K562 (cell line): ENCODE measurements at regions not wholly inside any gene's neighbourhood (a gene's known extent, or its start where the extent isn't known, plus 50 kb on each side); places are given as distances from the start of the nearest gene placed in this dataset.

ENCODE experiments used
- ATAC-seq: fragments of 200-7000 bp; cut with Tn5 transposase; 3 replicates; pipeline ENCODE4 v1.9.1; 2020; ENCODE audit warnings: moderate library complexity
- BruUV-seq: library from RNA; stranded (reverse); fragments of 400-500 nt; replicated peaks from 2 replicates; lab custom pipeline; 2021; lab: Mats Ljungman, UMichigan
- CTCF ChIA-PET: fragments of 300-600 bp; formaldehyde crosslinking; extraction: SDS; loops from one replicate; lab custom pipeline; 2021; ENCODE audit warnings: low intra/inter-chr PET ratio; lab: Yijun Ruan, JAX
- POLR2A ChIA-PET: fragments of 300-600, 350-650 bp; sonication (Branson Sonifier 250); formaldehyde crosslinking; extraction: SDS; loops from one replicate; lab custom pipeline; 2021; ENCODE audit warnings: antibody characterized with exemption, inconsistent platforms; lab: Yijun Ruan, JAX
- DNase-seq, 4 experiments: peaks; one replicate each; pipeline versions ENCODE4 v3.0.0 to v3.0.0-alpha.2; 2011 to 2018; ENCODE audit warnings: low spot score in 3 of 4, mixed read lengths in 3 of 4; ENCODE audit errors: extremely low read depth in 1 of 4
- FAIRE-seq: peaks from 2 replicates; lab custom pipeline; 2011; peaks lifted over from hg19 to GRCh38; lab: Jason Lieb, UNC
- H2AFZ ChIP-seq: 2 replicates; pipeline ENCODE4 v1.6.0; 2011; ENCODE audit warnings: low read depth, low read length, control low read depth, inconsistent platforms
- H3K27ac ChIP-seq: fragments of 200-600 bp; 3 replicates; pipeline ENCODE4 v1.8.0; 2011; ENCODE audit warnings: low read depth, mild to moderate bottlenecking, control low read depth, inconsistent platforms, low read length, moderate library complexity, mixed read lengths; ENCODE audit errors: extremely low read depth
- H3K27me3 ChIP-seq, 2 experiments: fragments of 300-600 bp in 1 of 2; 2 replicates in 1 of 2; 3 replicates in 1 of 2; pipeline versions ENCODE4 v1.6.0 to v1.8.0; 2011; ENCODE audit warnings: inconsistent platforms in 2 of 2, low read length in 2 of 2, mild to moderate bottlenecking in 1 of 2, mixed read lengths in 1 of 2, moderate library complexity in 1 of 2; ENCODE audit not compliant: control insufficient read depth in 2 of 2, insufficient read depth in 2 of 2
- H3K36me3 ChIP-seq: fragments of 300-600 bp; 3 replicates; pipeline ENCODE4 v1.8.0; 2011; ENCODE audit warnings: mild to moderate bottlenecking, low read length, inconsistent platforms; ENCODE audit not compliant: control insufficient read depth, insufficient read depth
- H3K4me1 ChIP-seq, 2 experiments: fragments of 200-600 bp in 1 of 2; replicated peaks in 1 of 2; 2 replicates in 1 of 2; 3 replicates in 1 of 2; pipeline versions ENCODE4 v1.5.1 to v1.8.0; 2011; ENCODE audit warnings: inconsistent platforms in 2 of 2, low read length in 2 of 2, mild to moderate bottlenecking in 1 of 2, mixed read lengths in 1 of 2, moderate library complexity in 1 of 2; ENCODE audit not compliant: control insufficient read depth in 2 of 2, insufficient read depth in 2 of 2
- H3K4me2 ChIP-seq: 2 replicates; pipeline ENCODE4 v1.6.1; 2011; ENCODE audit warnings: low read length, control low read depth, inconsistent platforms, mixed read lengths; ENCODE audit not compliant: insufficient read depth
- H3K4me3 ChIP-seq: fragments of 200-600 bp; sonication (generic), shearing (Covaris generic); 2 replicates; pipeline ENCODE4 v1.5.1; 2016; ENCODE audit warnings: control low read depth, inconsistent platforms
- H3K79me2 ChIP-seq: fragments of 200-600 bp; 3 replicates; pipeline ENCODE4 v1.8.0; 2011; ENCODE audit warnings: low read length, inconsistent platforms; ENCODE audit not compliant: control insufficient read depth, insufficient read depth
- H3K9ac ChIP-seq, 2 experiments: 2 replicates each; pipeline versions ENCODE4 v1.6.0 to v1.6.1; 2011; ENCODE audit warnings: low read depth in 2 of 2, low read length in 2 of 2, control low read depth in 1 of 2, inconsistent platforms in 1 of 2, mild to moderate bottlenecking in 1 of 2, mixed read lengths in 1 of 2; ENCODE audit not compliant: insufficient read depth in 1 of 2
- H3K9me1 ChIP-seq: one replicate; pipeline ENCODE4 v1.6.0; 2011; ENCODE audit warnings: inconsistent platforms, mild to moderate bottlenecking, low read length, moderate library complexity; ENCODE audit not compliant: control insufficient read depth, insufficient read depth
- H3K9me3 ChIP-seq: replicated peaks from 2 replicates; pipeline ENCODE4 v1.5.1; 2011; ENCODE audit warnings: low read depth, low read length, inconsistent platforms; ENCODE audit not compliant: control insufficient read depth, insufficient read depth
- H4K20me1 ChIP-seq: replicated peaks from 2 replicates; pipeline ENCODE4 v1.6.1; 2011; ENCODE audit warnings: low read length, inconsistent platforms, mixed read lengths; ENCODE audit not compliant: control insufficient read depth, insufficient read depth
- ADNP ChIP-seq: fragments of 200-800 bp; sonication (Bioruptor generic); IDR thresholded peaks from 2 replicates; pipeline ENCODE4 v1.6.1; 2016; ENCODE audit warnings: missing genetic modification characterization, missing compliant biosample characterization
- CLOCK ChIP-seq: fragments of 250-450 bp; sonication (Bioruptor Pico); IDR thresholded peaks from 2 replicates; pipeline ENCODE4 v1.4.0; 2020; ENCODE audit warnings: mild to moderate bottlenecking, moderate library complexity, borderline replicate concordance
- WGBS: fragments of 100-300 bp; shearing (Covaris generic); methylation state at CpG from one replicate; pipeline ENCODE4 v1.1.6; 2016; ENCODE audit warnings: low coverage, mixed read lengths; ENCODE audit not compliant: insufficient coverage; ENCODE audit errors: missing lambda C conversion rate; 5-methylcytosine and 5-hydroxymethylcytosine counted together
- in situ Hi-C: fragments of 300-500 bp; cut with MboI; formaldehyde crosslinking; loops from 4 replicates; pipeline ENCODE4 v1.15.0; 2018; ENCODE audit warnings: inconsistent platforms, mixed read lengths
- intact Hi-C: fragments of 100-400 bp; cut with micrococcal nuclease; formaldehyde crosslinking; loops from 2 replicates; pipeline ENCODE4 v1.14.2; 2022
- TF ChIP-seq, protein P1 (sequence below), 3 experiments: fragments of 200-800 bp in 1 of 3; fragments of 250-450 bp in 1 of 3; fragments of 450-650 bp in 1 of 3; sonication (Bioruptor Pico) in 1 of 3; sonication (Bioruptor generic) in 1 of 3; formaldehyde crosslinking in 1 of 3; IDR thresholded peaks; 2 replicates each; pipeline versions ENCODE4 v1.6.1 to v1.8.0; 2016 to 2022; ENCODE audit warnings: mild to moderate bottlenecking in 2 of 3, missing genetic modification characterization in 2 of 3, missing compliant biosample characterization in 1 of 3, moderate library complexity in 1 of 3

DNA sequence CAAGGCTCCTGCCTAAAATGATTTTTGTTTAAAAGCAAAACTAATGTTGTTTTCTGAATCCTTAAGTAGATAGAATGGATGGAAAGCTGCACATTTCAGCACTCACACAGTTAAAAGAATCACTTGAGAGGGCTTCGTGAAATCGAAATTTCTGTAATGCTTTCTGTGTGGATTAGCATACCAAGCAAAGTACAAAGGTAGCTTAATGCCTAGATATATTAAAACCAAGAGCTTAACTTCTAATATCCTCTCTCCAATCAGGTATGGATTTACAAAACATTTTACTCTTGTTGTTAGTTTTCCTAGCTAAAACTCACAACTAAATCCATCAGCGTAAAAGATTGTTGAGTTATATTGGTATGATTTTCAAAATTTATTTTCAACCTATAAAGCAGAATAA lies 378.8 kb upstream of the PRMT6 start:
- intact Hi-C loops: no loop called here
- Histone ChIP-seq H3K4me3 (no peak overlapping the region), H3K27me3 (no peaks in the 10 kb centered on the region), H3K27ac (no peak overlapping the region), H4K20me1 (no peaks in the 10 kb centered on the region), H3K9me1 (no peaks in the 10 kb centered on the region), H3K4me2 (no peak overlapping the region), H3K9me3 (no peaks in the 10 kb centered on the region; the same call in 1 of the 2 replicates), H3K36me3 (no peaks in the 10 kb centered on the region), H3K4me1 (no peaks in the 10 kb centered on the region), H3K79me2 (no peaks in the 10 kb centered on the region), H3K9ac (no peak overlapping the region), H2AFZ (no peak overlapping the region)
- FAIRE-seq (no peak), DNase-seq (no peak), ATAC-seq (no peak)
- BruUV-seq: no TSS peak
- in situ Hi-C loops: no loop called here
- ChIA-PET POLR2A (no interaction called here), CTCF (no interaction called here)
- WGBS: 0% methylated on average over 3 of the region's 3 CpGs
- TF ChIP-seq CLOCK (CRISPR knock-in tag): no peak
- TF ChIP-seq, protein P1, sequence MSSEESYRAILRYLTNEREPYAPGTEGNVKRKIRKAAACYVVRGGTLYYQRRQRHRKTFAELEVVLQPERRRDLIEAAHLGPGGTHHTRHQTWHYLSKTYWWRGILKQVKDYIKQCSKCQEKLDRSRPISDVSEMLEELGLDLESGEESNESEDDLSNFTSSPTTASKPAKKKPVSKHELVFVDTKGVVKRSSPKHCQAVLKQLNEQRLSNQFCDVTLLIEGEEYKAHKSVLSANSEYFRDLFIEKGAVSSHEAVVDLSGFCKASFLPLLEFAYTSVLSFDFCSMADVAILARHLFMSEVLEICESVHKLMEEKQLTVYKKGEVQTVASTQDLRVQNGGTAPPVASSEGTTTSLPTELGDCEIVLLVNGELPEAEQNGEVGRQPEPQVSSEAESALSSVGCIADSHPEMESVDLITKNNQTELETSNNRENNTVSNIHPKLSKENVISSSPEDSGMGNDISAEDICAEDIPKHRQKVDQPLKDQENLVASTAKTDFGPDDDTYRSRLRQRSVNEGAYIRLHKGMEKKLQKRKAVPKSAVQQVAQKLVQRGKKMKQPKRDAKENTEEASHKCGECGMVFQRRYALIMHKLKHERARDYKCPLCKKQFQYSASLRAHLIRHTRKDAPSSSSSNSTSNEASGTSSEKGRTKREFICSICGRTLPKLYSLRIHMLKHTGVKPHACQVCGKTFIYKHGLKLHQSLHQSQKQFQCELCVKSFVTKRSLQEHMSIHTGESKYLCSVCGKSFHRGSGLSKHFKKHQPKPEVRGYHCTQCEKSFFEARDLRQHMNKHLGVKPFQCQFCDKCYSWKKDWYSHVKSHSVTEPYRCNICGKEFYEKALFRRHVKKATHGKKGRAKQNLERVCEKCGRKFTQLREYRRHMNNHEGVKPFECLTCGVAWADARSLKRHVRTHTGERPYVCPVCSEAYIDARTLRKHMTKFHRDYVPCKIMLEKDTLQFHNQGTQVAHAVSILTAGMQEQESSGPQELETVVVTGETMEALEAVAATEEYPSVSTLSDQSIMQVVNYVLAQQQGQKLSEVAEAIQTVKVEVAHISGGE (CRISPR knock-in tag; IDR thresholded peaks at IDR 0.05): 0 out of 6 replicates have a peak, but pooled peaks of 1 of the 3 experiments have one; percentile 33
- no peak for TF ChIP-seq ADNP (tag)
